Stimulated activated memory B cell treated with anti-CD40 and anti-IgM and Interleukin-4, amounts not matched to agents 10 μg/mL and 1 μg/mL and 100 μg/mL, for 72 hours (primary cell): ENCODE measurements at regions not wholly inside any gene's neighbourhood (a gene's known extent, or its start where the extent isn't known, plus 50 kb on each side); places are given as distances from the start of the nearest gene placed in this dataset.
"Not testable (repeated sequence)": the region's sequence is repeated elsewhere in the genome, so short reads cannot be mapped to it uniquely, and the experiment has no call there.

Experiments
- ATAC-seq: fragments of 150-1000 bp; cut with Tn5 transposase; 2 replicates; pipeline ENCODE4 v1.10.0; 2021
- H3K27ac Mint-ChIP-seq: one replicate; pipeline ENCODE4 v1.8.0; 2022; ENCODE audit warnings: mild to moderate bottlenecking, mixed read lengths
- H3K27me3 Mint-ChIP-seq: one replicate; pipeline ENCODE4 v1.8.0; 2022; ENCODE audit warnings: mixed read lengths
- H3K36me3 Mint-ChIP-seq: one replicate; pipeline ENCODE4 v1.8.0; 2022; ENCODE audit warnings: mixed read lengths
- H3K4me1 Mint-ChIP-seq: one replicate; pipeline ENCODE4 v1.8.0; 2022; ENCODE audit warnings: mixed read lengths
- H3K4me3 Mint-ChIP-seq: one replicate; pipeline ENCODE4 v1.8.0; 2022; ENCODE audit warnings: mild to moderate bottlenecking, moderate library complexity, mixed read lengths
- H3K9me3 Mint-ChIP-seq: one replicate; pipeline ENCODE4 v1.8.0; 2022; ENCODE audit warnings: mixed read lengths

GRCh38 chr4:75249739-75250138, 264.5 kb downstream of the RCHY1 start:
- Mint-ChIP-seq H3K9me3 (peaks cover 2% of the 10 kb centered on the region), H3K36me3 (no peaks in the 10 kb centered on the region), H3K4me3 (no peak overlapping the region), H3K27me3 (peaks cover 9% of the 10 kb centered on the region), H3K4me1 (peaks cover 11% of the 10 kb centered on the region), H3K27ac (no peak overlapping the region)
- no peak for ATAC-seq

GRCh38 chr4:75248770-75249407, 265.3 kb downstream of the RCHY1 start:
- Mint-ChIP-seq H3K27ac (no peak overlapping the region), H3K4me3 (no peak overlapping the region), H3K4me1 (peaks cover 11% of the 10 kb centered on the region), H3K27me3 (peaks cover 9% of the 10 kb centered on the region), H3K9me3 (peaks cover 2% of the 10 kb centered on the region), H3K36me3 (no peaks in the 10 kb centered on the region)
- ATAC-seq, result no peak

- no peak overlapping the region for H3K4me3 Mint-ChIP-seq
- H3K4me1 Mint-ChIP-seq, result no peaks in the 10 kb centered on the region
- no peak overlapping the region for H3K27ac Mint-ChIP-seq
- H3K27me3 Mint-ChIP-seq, result peaks cover 18% of the 10 kb centered on the region
- no peaks in the 10 kb centered on the region for H3K36me3 Mint-ChIP-seq
- ATAC-seq, result no peak
- peaks cover 2% of the 10 kb centered on the region for H3K9me3 Mint-ChIP-seq
Observed at GRCh38 chr4:75244325-75244724, 269.9 kb downstream of the RCHY1 start.

GRCh38 chr4:75243570-75243969, 270.6 kb downstream of the RCHY1 start:
- H3K9me3 Mint-ChIP-seq, result peaks cover 2% of the 10 kb centered on the region
- ATAC-seq, result no peak
- no peak overlapping the region for H3K4me3 Mint-ChIP-seq
- H3K27ac Mint-ChIP-seq, result no peak overlapping the region
- H3K36me3 Mint-ChIP-seq, result no peaks in the 10 kb centered on the region
- H3K27me3 Mint-ChIP-seq, result peaks cover 15% of the 10 kb centered on the region
- H3K4me1 Mint-ChIP-seq, result no peaks in the 10 kb centered on the region

- no peak overlapping the region for H3K27ac Mint-ChIP-seq
- H3K36me3 Mint-ChIP-seq, result no peaks in the 10 kb centered on the region
- H3K4me3 Mint-ChIP-seq, result no peak overlapping the region
- H3K27me3 Mint-ChIP-seq, result no peaks in the 10 kb centered on the region
- peak; percentile 47 for ATAC-seq
- H3K9me3 Mint-ChIP-seq, result no peaks in the 10 kb centered on the region
- peaks cover 24% of the 10 kb centered on the region for H3K4me1 Mint-ChIP-seq
Observed at GRCh38 chr4:75235359-75235951, 278.7 kb downstream of the RCHY1 start.

GRCh38 chr4:75232546-75232945, 281.7 kb downstream of the RCHY1 start:
- H3K27ac Mint-ChIP-seq, result no peak overlapping the region
- H3K36me3 Mint-ChIP-seq, result no peaks in the 10 kb centered on the region
- H3K27me3 Mint-ChIP-seq, result no peaks in the 10 kb centered on the region
- H3K9me3 Mint-ChIP-seq, result no peaks in the 10 kb centered on the region
- H3K4me1 Mint-ChIP-seq, result peaks cover 30% of the 10 kb centered on the region
- no peak for ATAC-seq
- H3K4me3 Mint-ChIP-seq, result no peak overlapping the region

GRCh38 chr4:75229806-75230570, 284.2 kb downstream of the RCHY1 start:
- Mint-ChIP-seq H3K9me3 (peaks cover 3% of the 10 kb centered on the region), H3K4me3 (no peak overlapping the region), H3K27ac (no peak overlapping the region), H3K36me3 (no peaks in the 10 kb centered on the region), H3K27me3 (peaks cover 6% of the 10 kb centered on the region), H3K4me1 (peaks cover 9% of the 10 kb centered on the region)
- peak; percentile 53 for ATAC-seq

- ATAC-seq, result no peak
- H3K27me3 Mint-ChIP-seq, result no peaks in the 10 kb centered on the region
Observed at GRCh38 chr4:75213480-75213879, 280.6 kb downstream of the PARM1 start.

GRCh38 chr4:75211422-75211821, 278.5 kb downstream of the PARM1 start:
- Mint-ChIP-seq H3K36me3 (no peaks in the 10 kb centered on the region), H3K4me3 (no peak overlapping the region), H3K4me1 (no peaks in the 10 kb centered on the region), H3K27ac (no peak overlapping the region), H3K9me3 (no peaks in the 10 kb centered on the region), H3K27me3 (no peaks in the 10 kb centered on the region)
- no peak for ATAC-seq

More at GRCh38 chr4:75213480-75213879, 280.6 kb downstream of the PARM1 start:
- peaks cover 4% of the 10 kb centered on the region for H3K9me3 Mint-ChIP-seq
- no peaks in the 10 kb centered on the region for H3K4me1 Mint-ChIP-seq
- H3K27ac Mint-ChIP-seq, result no peak overlapping the region
- H3K36me3 Mint-ChIP-seq, result no peaks in the 10 kb centered on the region
- no peak overlapping the region for H3K4me3 Mint-ChIP-seq

GRCh38 chr4:75207902-75208301, 275.0 kb downstream of the PARM1 start:
- H3K27ac Mint-ChIP-seq, result no peak overlapping the region
- H3K4me1 Mint-ChIP-seq, result no peaks in the 10 kb centered on the region
- H3K4me3 Mint-ChIP-seq, result no peak overlapping the region
- ATAC-seq, result no peak
- H3K36me3 Mint-ChIP-seq, result no peaks in the 10 kb centered on the region
- H3K9me3 Mint-ChIP-seq, result no peaks in the 10 kb centered on the region
- peaks cover 8% of the 10 kb centered on the region for H3K27me3 Mint-ChIP-seq

GRCh38 chr4:75195111-75195510, 262.2 kb downstream of the PARM1 start:
- H3K4me3 Mint-ChIP-seq, result no peak overlapping the region
- peaks cover 14% of the 10 kb centered on the region for H3K9me3 Mint-ChIP-seq
- H3K4me1 Mint-ChIP-seq, result no peaks in the 10 kb centered on the region
- no peak for ATAC-seq
- no peaks in the 10 kb centered on the region for H3K36me3 Mint-ChIP-seq
- peaks cover 23% of the 10 kb centered on the region for H3K27me3 Mint-ChIP-seq
- no peak overlapping the region for H3K27ac Mint-ChIP-seq

- peaks cover 23% of the 10 kb centered on the region for H3K27me3 Mint-ChIP-seq
- no peaks in the 10 kb centered on the region for H3K4me1 Mint-ChIP-seq
- H3K4me3 Mint-ChIP-seq, result no peak overlapping the region
- no peak for ATAC-seq
- H3K27ac Mint-ChIP-seq, result no peak overlapping the region
- peaks cover 9% of the 10 kb centered on the region for H3K9me3 Mint-ChIP-seq
- no peaks in the 10 kb centered on the region for H3K36me3 Mint-ChIP-seq
Observed at GRCh38 chr4:75194180-75194579, 261.3 kb downstream of the PARM1 start.

- ATAC-seq, H3K4me1 Mint-ChIP-seq, H3K27ac Mint-ChIP-seq: not testable (repeated sequence)
Observed at GRCh38 chr4:75192182-75192581, 259.3 kb downstream of the PARM1 start.

GRCh38 chr4:75189711-75190335, 256.9 kb downstream of the PARM1 start:
- no peaks in the 10 kb centered on the region for H3K4me1 Mint-ChIP-seq
- no peaks in the 10 kb centered on the region for H3K36me3 Mint-ChIP-seq
- H3K9me3 Mint-ChIP-seq, result no peaks in the 10 kb centered on the region
- H3K4me3 Mint-ChIP-seq, result no peak overlapping the region
- ATAC-seq, result no peak
- H3K27ac Mint-ChIP-seq, result no peak overlapping the region
- H3K27me3 Mint-ChIP-seq, result peaks cover 12% of the 10 kb centered on the region

More at GRCh38 chr4:75192182-75192581, 259.3 kb downstream of the PARM1 start:
- H3K27me3 Mint-ChIP-seq, result peaks cover 23% of the 10 kb centered on the region
- H3K4me3 Mint-ChIP-seq, H3K36me3 Mint-ChIP-seq, H3K9me3 Mint-ChIP-seq: not testable (repeated sequence)
